PC-9 (cell line): ENCODE measurements at regions not wholly inside any gene's neighbourhood (a gene's known extent, or its start where the extent isn't known, plus 50 kb on each side); places are given as distances from the start of the nearest gene placed in this dataset.

Source experiments
- CTCF ChIP-seq: fragments of 200-600 bp; sonication (generic); conservative IDR thresholded peaks from 2 replicates; pipeline ENCODE4 v1.6.1; 2017; ENCODE audit warnings: mixed run types, antibody characterized with exemption, mild to moderate bottlenecking, moderate library complexity
- EZH2 ChIP-seq: fragments of 200-600 bp; sonication (generic); IDR thresholded peaks from 2 replicates; pipeline ENCODE4 v1.8.0; 2017; ENCODE audit warnings: antibody characterized with exemption, low read depth

- TF ChIP-seq CTCF (no peak), EZH2 (no peak)
These were observed 456.6 kb upstream of the RBMS3 start for GRCh38 chr3:28824316-28824715.
